ENCODE measurements at regions not wholly inside any gene's neighbourhood (a gene's known extent, or its start where the extent isn't known, plus 50 kb on each side); places are given as distances from the start of the nearest gene placed in this dataset.
A peak's percentile ranks its signal among the peaks of the same experiment; 100 is the strongest.
"Not testable (repeated sequence)": the region's sequence is repeated elsewhere in the genome, so short reads cannot be mapped to it uniquely, and the experiment has no call there.

- DNase-seq (ENCODE audit: low read depth), result no peak
These were observed 81.6 kb upstream of the USP9X start for GRCh38 chrX:41003506-41004270.

GRCh38 chrX:41005445-41005992 is 79.7 kb upstream of the USP9X start:
- no peak for DNase-seq (ENCODE audit: low read depth)

GRCh38 chrX:41009850-41010846 is 75.1 kb upstream of the USP9X start:
- DNase-seq (ENCODE audit: low read depth), result peak; percentile 30

- peak; percentile 1 for DNase-seq (ENCODE audit: low read depth)
These were observed 70.4 kb upstream of the USP9X start for GRCh38 chrX:41014776-41015360.

- DNase-seq (ENCODE audit: low read depth), result not testable (repeated sequence)
These were observed 67.5 kb upstream of the USP9X start for GRCh38 chrX:41017785-41018184.

GRCh38 chrX:41018391-41019040 is 66.7 kb upstream of the USP9X start:
- DNase-seq (ENCODE audit: low read depth), result not testable (repeated sequence)

- no peak for DNase-seq (ENCODE audit: low read depth)
These were observed 66.2 kb upstream of the USP9X start for GRCh38 chrX:41019041-41019392.

- DNase-seq (ENCODE audit: low read depth), result no peak
These were observed 62.7 kb upstream of the USP9X start for GRCh38 chrX:41022566-41022965.

GRCh38 chrX:41023098-41023497 is 62.1 kb upstream of the USP9X start:
- DNase-seq (ENCODE audit: low read depth), result no peak

GRCh38 chrX:41024335-41024734 is 60.9 kb upstream of the USP9X start:
- DNase-seq (ENCODE audit: low read depth), result not testable (repeated sequence)

GRCh38 chrX:41024755-41025154 is 60.5 kb upstream of the USP9X start:
- no peak for DNase-seq (ENCODE audit: low read depth)

GRCh38 chrX:41025926-41026701 is 59.1 kb upstream of the USP9X start:
- DNase-seq (ENCODE audit: low read depth), result no peak

GRCh38 chrX:41026702-41027078 is 58.6 kb upstream of the USP9X start:
- no peak for DNase-seq (ENCODE audit: low read depth)

GRCh38 chrX:41029332-41029731 is 55.9 kb upstream of the USP9X start:
- no peak for DNase-seq (ENCODE audit: low read depth)

GRCh38 chrX:41031256-41031967 is 53.8 kb upstream of the USP9X start:
- no peak for DNase-seq (ENCODE audit: low read depth)

GRCh38 chrX:41033299-41033698 is 51.9 kb upstream of the USP9X start:
- no peak for DNase-seq (ENCODE audit: low read depth)

GRCh38 chrX:41034902-41035301 is 50.3 kb upstream of the USP9X start:
- not testable (repeated sequence) for DNase-seq (ENCODE audit: low read depth)
